ENCODE measurements at regions not wholly inside any gene's neighbourhood (a gene's known extent, or its start where the extent isn't known, plus 50 kb on each side); places are given as distances from the start of the nearest gene placed in this dataset.
"Not testable (repeated sequence)": the region's sequence is repeated elsewhere in the genome, so short reads cannot be mapped to it uniquely, and the experiment has no call there.

GRCh38 chr22:45091254-45091854 is 72.4 kb upstream of the NUP50 start:
- peaks cover 0 to 9% (median 3%) of the 10 kb centered on the region in 3 donors for H3K27me3 ChIP-seq (ENCODE audit: control insufficient read depth in 3 of 3, insufficient read depth in 3 of 3, low read length in 3 of 3)
- 21 to 59% (median 36%) methylated on average over 30 to 33 of the region's 33 CpGs for WGBS, 3 donors
- no peak overlapping the region for H3K27ac ChIP-seq (ENCODE audit: low read depth in 1 of 3, low read length in 2 of 3)
- H3K4me3 ChIP-seq (ENCODE audit: low read depth in 1 of 3, low read length in 3 of 3), result no peak overlapping the region
- H3K9me3 ChIP-seq (ENCODE audit: control insufficient read depth in 2 of 2, insufficient read depth in 1 of 2, low read depth in 1 of 2, low read length in 1 of 2), result peaks cover 0 to 4% of the 10 kb centered on the region in 2 donors
- peak; percentile 55 to 56 for DNase-seq
- no peaks in the 10 kb centered on the region for H3K4me1 ChIP-seq (ENCODE audit: control insufficient read depth in 3 of 3, insufficient read depth in 2 of 3, low read depth in 1 of 3, low read length in 2 of 3)
- H3K36me3 ChIP-seq (ENCODE audit: control insufficient read depth in 3 of 3, insufficient read depth in 2 of 3, low read depth in 1 of 3, low read length in 3 of 3), result no peaks in the 10 kb centered on the region
- FAIRE-seq, result no peak

DNA sequence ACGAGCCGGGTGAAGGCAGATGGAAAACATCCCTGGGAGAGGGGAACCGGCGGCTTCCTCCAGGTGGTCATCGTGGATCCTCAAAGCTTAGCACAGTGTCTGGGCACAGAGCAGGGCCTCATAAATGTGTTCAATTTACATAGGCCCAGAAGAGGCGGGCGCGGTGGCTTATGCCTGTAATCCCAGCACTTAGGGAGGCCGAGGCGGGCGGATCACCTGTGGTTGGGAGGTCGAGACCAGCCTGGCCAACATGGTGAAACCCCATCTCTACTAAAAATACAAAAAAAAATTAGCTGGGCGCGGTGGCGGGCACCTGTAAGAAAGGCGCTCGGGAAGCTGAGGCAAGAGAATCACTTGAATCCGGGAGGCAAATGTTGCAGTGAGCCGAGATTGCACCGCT is 71.8 kb upstream of the NUP50 start:
- H3K9me3 ChIP-seq (ENCODE audit: control insufficient read depth in 2 of 2, insufficient read depth in 1 of 2, low read depth in 1 of 2, low read length in 1 of 2); H3K4me1 ChIP-seq (ENCODE audit: control insufficient read depth in 3 of 3, insufficient read depth in 2 of 3, low read depth in 1 of 3, low read length in 2 of 3); H3K36me3 ChIP-seq (ENCODE audit: control insufficient read depth in 3 of 3, insufficient read depth in 2 of 3, low read depth in 1 of 3, low read length in 3 of 3); FAIRE-seq; DNase-seq; H3K4me3 ChIP-seq (ENCODE audit: low read depth in 1 of 3, low read length in 3 of 3); H3K27ac ChIP-seq (ENCODE audit: low read depth in 1 of 3, low read length in 2 of 3): not testable (repeated sequence)
- peaks cover 0 to 12% (median 3%) of the 10 kb centered on the region in 3 donors for H3K27me3 ChIP-seq (ENCODE audit: control insufficient read depth in 3 of 3, insufficient read depth in 3 of 3, low read length in 3 of 3)
- 86 to 89% (median 88%) methylated on average over 17 to 20 of the region's 20 CpGs for WGBS, 3 donors

DNA sequence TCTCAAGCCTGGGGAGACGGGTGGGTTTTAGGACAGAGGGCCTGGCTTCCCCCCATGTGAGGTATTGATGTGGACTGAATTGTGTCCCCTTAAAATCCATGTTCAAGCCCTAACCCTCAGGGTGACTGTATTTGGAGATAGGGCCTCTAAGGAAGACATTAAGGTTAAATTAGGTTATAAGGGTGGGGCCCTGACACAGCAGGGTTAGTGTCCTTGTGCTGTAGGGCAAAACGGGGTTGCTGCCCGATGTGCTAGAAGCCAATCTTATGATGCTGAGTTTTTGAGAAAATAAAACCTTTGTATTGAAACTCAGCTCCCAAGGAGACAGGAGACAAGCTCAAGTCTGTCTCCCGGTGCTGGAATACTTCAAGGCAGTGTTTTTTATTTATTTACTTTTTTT is 71.1 kb upstream of the NUP50 start:
- no peak overlapping the region for H3K4me3 ChIP-seq (ENCODE audit: low read depth in 1 of 3, low read length in 3 of 3)
- H3K4me1 ChIP-seq (ENCODE audit: control insufficient read depth in 3 of 3, insufficient read depth in 2 of 3, low read depth in 1 of 3, low read length in 2 of 3), result no peaks in the 10 kb centered on the region
- DNase-seq (no peak), FAIRE-seq (no peak)
- H3K27me3 ChIP-seq (ENCODE audit: control insufficient read depth in 3 of 3, insufficient read depth in 3 of 3, low read length in 3 of 3), result peaks cover 0 to 12% (median 3%) of the 10 kb centered on the region in 3 donors
- peaks cover 0 to 4% of the 10 kb centered on the region in 2 donors for H3K9me3 ChIP-seq (ENCODE audit: control insufficient read depth in 2 of 2, insufficient read depth in 1 of 2, low read depth in 1 of 2, low read length in 1 of 2)
- H3K36me3 ChIP-seq (ENCODE audit: control insufficient read depth in 3 of 3, insufficient read depth in 2 of 3, low read depth in 1 of 3, low read length in 3 of 3), result no peaks in the 10 kb centered on the region
- H3K27ac ChIP-seq (ENCODE audit: low read depth in 1 of 3, low read length in 2 of 3), result no peak overlapping the region
- WGBS, 3 donors, result 91 to 93% (median 93%) methylated on average over 4 of the region's 4 CpGs

DNA sequence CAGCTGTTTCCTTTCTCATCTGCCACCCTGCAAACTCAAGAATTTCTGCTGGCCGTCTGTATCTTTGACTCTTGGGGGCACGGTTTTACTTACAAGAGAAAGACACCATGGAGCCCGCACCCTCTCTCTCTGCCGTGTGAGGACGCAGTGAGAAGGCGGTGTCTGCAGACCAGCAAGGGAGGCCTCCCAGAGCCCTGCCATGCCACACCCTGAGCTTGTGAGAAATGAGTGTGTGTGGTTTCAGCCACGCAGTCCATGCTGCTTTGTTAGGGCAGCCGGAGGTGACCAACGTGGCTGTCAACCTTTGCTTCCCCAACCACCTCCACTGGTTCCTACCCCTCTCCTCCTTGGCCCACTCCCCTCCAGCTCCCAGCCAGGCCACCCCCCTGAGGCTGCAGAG is 70.1 kb upstream of the NUP50 start:
- WGBS, 3 donors, result 56 to 64% (median 56%) methylated on average over 9 of the region's 9 CpGs

DNA sequence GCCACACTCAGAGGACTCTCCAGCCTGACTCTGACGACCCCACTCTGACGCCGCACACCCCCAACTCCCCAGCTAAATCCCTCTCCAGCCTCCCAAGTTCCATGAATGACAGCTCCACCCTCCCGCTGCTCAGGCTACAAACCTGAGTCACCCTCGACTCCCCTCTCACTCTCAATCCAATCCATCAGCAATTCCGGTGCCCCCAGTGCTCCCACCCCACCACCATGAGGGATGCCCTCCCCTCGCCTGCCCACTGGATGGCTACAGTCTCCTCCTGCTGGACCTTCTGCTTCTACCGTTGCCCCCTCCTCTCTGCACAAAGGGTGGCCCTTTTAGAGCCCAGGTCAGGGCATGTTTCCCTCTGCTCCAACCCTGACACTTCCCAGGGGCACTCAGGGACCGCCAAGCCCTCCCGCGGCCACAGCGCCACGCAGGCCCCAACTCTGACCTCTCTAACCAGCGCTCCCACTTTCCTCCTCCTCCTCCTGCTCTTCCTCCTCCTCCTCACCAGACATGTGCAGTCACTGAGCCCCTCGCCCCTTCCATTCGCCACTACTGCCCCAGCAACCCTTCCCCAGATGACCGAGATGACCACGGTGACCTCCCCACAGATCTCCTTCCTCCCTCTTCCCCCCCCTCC is 69.5 kb upstream of the NUP50 start:
- DNase-seq (no peak), FAIRE-seq (no peak)
- Histone ChIP-seq H3K4me3 (ENCODE audit: low read depth in 1 of 3, low read length in 3 of 3) (no peak overlapping the region), H3K27me3 (ENCODE audit: control insufficient read depth in 3 of 3, insufficient read depth in 3 of 3, low read length in 3 of 3) (peaks cover 0 to 12% (median 3%) of the 10 kb centered on the region in 3 donors), H3K9me3 (ENCODE audit: control insufficient read depth in 2 of 2, insufficient read depth in 1 of 2, low read depth in 1 of 2, low read length in 1 of 2) (peaks cover 0 to 4% of the 10 kb centered on the region in 2 donors), H3K36me3 (ENCODE audit: control insufficient read depth in 3 of 3, insufficient read depth in 2 of 3, low read depth in 1 of 3, low read length in 3 of 3) (no peaks in the 10 kb centered on the region), H3K4me1 (ENCODE audit: control insufficient read depth in 3 of 3, insufficient read depth in 2 of 3, low read depth in 1 of 3, low read length in 2 of 3) (no peaks in the 10 kb centered on the region), H3K27ac (ENCODE audit: low read depth in 1 of 3, low read length in 2 of 3) (no peak overlapping the region)
- WGBS, 3 donors, result 71 to 79% (median 74%) methylated on average over 18 of the region's 18 CpGs

More for the DNA sequence above, 70.1 kb upstream of the NUP50 start:
- FAIRE-seq, result no peak
- Histone ChIP-seq H3K27me3 (ENCODE audit: control insufficient read depth in 3 of 3, insufficient read depth in 3 of 3, low read length in 3 of 3) (peaks cover 0 to 12% (median 3%) of the 10 kb centered on the region in 3 donors), H3K36me3 (ENCODE audit: control insufficient read depth in 3 of 3, insufficient read depth in 2 of 3, low read depth in 1 of 3, low read length in 3 of 3) (no peaks in the 10 kb centered on the region), H3K9me3 (ENCODE audit: control insufficient read depth in 2 of 2, insufficient read depth in 1 of 2, low read depth in 1 of 2, low read length in 1 of 2) (peaks cover 0 to 4% of the 10 kb centered on the region in 2 donors), H3K4me1 (ENCODE audit: control insufficient read depth in 3 of 3, insufficient read depth in 2 of 3, low read depth in 1 of 3, low read length in 2 of 3) (no peaks in the 10 kb centered on the region), H3K27ac (ENCODE audit: low read depth in 1 of 3, low read length in 2 of 3) (no peak overlapping the region), H3K4me3 (ENCODE audit: low read depth in 1 of 3, low read length in 3 of 3) (no peak overlapping the region)
- no peak for DNase-seq

- WGBS, 3 donors, result 74 to 81% (median 78%) methylated on average over 9 of the region's 9 CpGs
These were observed 68.9 kb upstream of the NUP50 start for GRCh38 chr22:45094825-45095224.

DNA sequence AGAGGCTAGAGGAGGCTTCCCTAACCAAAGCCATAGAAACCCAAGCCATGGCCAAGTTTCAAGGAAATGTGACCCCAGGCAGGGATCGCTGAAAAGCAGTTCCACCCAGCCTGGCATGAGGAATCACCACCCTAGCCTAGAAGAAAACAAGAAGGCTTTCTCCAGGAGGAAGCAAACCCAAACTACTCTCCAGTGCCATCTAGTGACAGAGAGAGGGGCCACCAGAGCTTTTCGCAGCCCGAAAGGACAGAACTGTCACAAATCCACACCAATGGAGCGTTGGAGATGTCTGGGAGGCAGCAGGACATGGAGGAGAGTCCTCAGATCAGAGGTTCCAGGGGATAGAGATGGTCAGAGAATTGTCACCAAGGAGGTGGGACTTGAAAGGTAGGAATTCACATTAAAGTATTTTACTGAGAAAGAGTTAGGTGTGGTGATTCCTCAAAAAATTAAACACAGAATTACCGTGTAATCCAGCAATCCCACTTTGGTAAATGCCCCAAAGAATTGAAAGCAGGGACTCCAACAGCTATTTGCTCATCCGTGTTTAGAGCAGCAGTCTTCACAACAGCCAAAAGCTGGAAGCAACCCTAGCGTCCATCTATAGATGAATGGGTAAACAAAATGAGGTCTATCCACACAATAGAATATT is 67.3 kb upstream of the NUP50 start:
- no peak for FAIRE-seq

More at GRCh38 chr22:45094825-45095224, 68.9 kb upstream of the NUP50 start:
- no peak for DNase-seq
- H3K36me3 ChIP-seq (ENCODE audit: control insufficient read depth in 3 of 3, insufficient read depth in 2 of 3, low read depth in 1 of 3, low read length in 3 of 3), result no peaks in the 10 kb centered on the region
- H3K27ac ChIP-seq (ENCODE audit: low read depth in 1 of 3, low read length in 2 of 3), result no peak overlapping the region
- H3K9me3 ChIP-seq (ENCODE audit: control insufficient read depth in 2 of 2, insufficient read depth in 1 of 2, low read depth in 1 of 2, low read length in 1 of 2), result peaks cover 0 to 4% of the 10 kb centered on the region in 2 donors
- H3K27me3 ChIP-seq (ENCODE audit: control insufficient read depth in 3 of 3, insufficient read depth in 3 of 3, low read length in 3 of 3), result peaks cover 0 to 12% (median 3%) of the 10 kb centered on the region in 3 donors
- no peaks in the 10 kb centered on the region for H3K4me1 ChIP-seq (ENCODE audit: control insufficient read depth in 3 of 3, insufficient read depth in 2 of 3, low read depth in 1 of 3, low read length in 2 of 3)
- H3K4me3 ChIP-seq (ENCODE audit: low read depth in 1 of 3, low read length in 3 of 3), result no peak overlapping the region
- no peak for FAIRE-seq

DNA sequence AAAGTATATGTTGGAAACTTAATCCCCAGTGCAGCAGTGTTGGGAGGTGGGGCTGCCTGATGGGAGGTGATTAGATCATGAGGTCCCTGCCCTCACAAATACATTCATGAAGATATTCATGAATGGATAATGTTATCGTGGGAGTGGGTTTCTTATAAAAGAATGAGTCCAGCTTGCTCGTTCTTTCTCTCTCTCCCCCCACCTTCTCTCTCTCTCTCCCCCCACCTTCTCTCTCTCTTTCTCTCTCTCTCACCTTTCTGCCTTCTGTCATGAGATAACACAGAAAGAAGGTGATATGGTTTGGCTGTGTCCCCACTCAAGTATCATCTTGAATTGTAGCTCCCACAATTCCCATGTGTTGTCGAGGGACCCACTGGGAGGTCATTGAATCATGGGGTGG is 66.7 kb upstream of the NUP50 start:
- H3K27me3 ChIP-seq (ENCODE audit: control insufficient read depth in 3 of 3, insufficient read depth in 3 of 3, low read length in 3 of 3), result peaks cover 0 to 10% (median 5%) of the 10 kb centered on the region in 3 donors
- H3K27ac ChIP-seq (ENCODE audit: low read depth in 1 of 3, low read length in 2 of 3), result no peak overlapping the region
- no peaks in the 10 kb centered on the region for H3K36me3 ChIP-seq (ENCODE audit: control insufficient read depth in 3 of 3, insufficient read depth in 2 of 3, low read depth in 1 of 3, low read length in 3 of 3)
- no peaks in the 10 kb centered on the region for H3K4me1 ChIP-seq (ENCODE audit: control insufficient read depth in 3 of 3, insufficient read depth in 2 of 3, low read depth in 1 of 3, low read length in 2 of 3)
- FAIRE-seq (no peak), DNase-seq (no peak)
- peaks cover 0 to 4% of the 10 kb centered on the region in 2 donors for H3K9me3 ChIP-seq (ENCODE audit: control insufficient read depth in 2 of 2, insufficient read depth in 1 of 2, low read depth in 1 of 2, low read length in 1 of 2)
- no peak overlapping the region for H3K4me3 ChIP-seq (ENCODE audit: low read depth in 1 of 3, low read length in 3 of 3)
- 78 to 86% (median 82%) methylated on average over 3 of the region's 3 CpGs for WGBS, 3 donors

More for the DNA sequence above, 67.3 kb upstream of the NUP50 start:
- Histone ChIP-seq H3K27ac (ENCODE audit: low read depth in 1 of 3, low read length in 2 of 3) (no peak overlapping the region), H3K9me3 (ENCODE audit: control insufficient read depth in 2 of 2, insufficient read depth in 1 of 2, low read depth in 1 of 2, low read length in 1 of 2) (peaks cover 0 to 4% of the 10 kb centered on the region in 2 donors), H3K27me3 (ENCODE audit: control insufficient read depth in 3 of 3, insufficient read depth in 3 of 3, low read length in 3 of 3) (peaks cover 0 to 10% (median 3%) of the 10 kb centered on the region in 3 donors), H3K4me3 (ENCODE audit: low read depth in 1 of 3, low read length in 3 of 3) (no peak overlapping the region), H3K36me3 (ENCODE audit: control insufficient read depth in 3 of 3, insufficient read depth in 2 of 3, low read depth in 1 of 3, low read length in 3 of 3) (no peaks in the 10 kb centered on the region), H3K4me1 (ENCODE audit: control insufficient read depth in 3 of 3, insufficient read depth in 2 of 3, low read depth in 1 of 3, low read length in 2 of 3) (no peaks in the 10 kb centered on the region)
- 22 to 26% (median 24%) methylated on average over 7 of the region's 7 CpGs for WGBS, 3 donors
- peak; percentile 64 to 70 for DNase-seq

Measured in small intestine (tissue), 7 donors.